ENCODE measurements at regions not wholly inside any gene's neighbourhood (a gene's known extent, or its start where the extent isn't known, plus 50 kb on each side); places are given as distances from the start of the nearest gene placed in this dataset.

DNA sequence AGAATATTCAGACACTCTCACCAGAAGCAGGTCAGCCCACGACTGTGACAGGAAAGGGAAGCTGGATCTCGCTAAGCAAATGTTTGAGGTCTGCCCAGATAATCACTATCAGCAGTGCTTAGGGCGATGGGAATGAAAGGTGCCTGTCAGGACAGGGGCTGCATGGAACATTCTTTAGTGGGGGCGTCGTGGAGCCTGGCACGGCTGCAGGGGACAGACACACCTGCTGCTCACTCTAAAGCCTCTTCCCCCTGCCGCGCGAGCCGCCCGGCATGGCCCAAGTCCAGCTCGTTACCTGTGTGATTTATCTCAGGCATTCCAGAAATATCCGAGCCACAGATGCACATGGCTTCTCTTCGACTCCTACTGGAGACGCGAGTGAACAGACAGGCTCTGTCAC lies 235.5 kb downstream of the GLRX3 start:
- TF ChIP-seq, protein P1, sequence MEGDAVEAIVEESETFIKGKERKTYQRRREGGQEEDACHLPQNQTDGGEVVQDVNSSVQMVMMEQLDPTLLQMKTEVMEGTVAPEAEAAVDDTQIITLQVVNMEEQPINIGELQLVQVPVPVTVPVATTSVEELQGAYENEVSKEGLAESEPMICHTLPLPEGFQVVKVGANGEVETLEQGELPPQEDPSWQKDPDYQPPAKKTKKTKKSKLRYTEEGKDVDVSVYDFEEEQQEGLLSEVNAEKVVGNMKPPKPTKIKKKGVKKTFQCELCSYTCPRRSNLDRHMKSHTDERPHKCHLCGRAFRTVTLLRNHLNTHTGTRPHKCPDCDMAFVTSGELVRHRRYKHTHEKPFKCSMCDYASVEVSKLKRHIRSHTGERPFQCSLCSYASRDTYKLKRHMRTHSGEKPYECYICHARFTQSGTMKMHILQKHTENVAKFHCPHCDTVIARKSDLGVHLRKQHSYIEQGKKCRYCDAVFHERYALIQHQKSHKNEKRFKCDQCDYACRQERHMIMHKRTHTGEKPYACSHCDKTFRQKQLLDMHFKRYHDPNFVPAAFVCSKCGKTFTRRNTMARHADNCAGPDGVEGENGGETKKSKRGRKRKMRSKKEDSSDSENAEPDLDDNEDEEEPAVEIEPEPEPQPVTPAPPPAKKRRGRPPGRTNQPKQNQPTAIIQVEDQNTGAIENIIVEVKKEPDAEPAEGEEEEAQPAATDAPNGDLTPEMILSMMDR (IDR thresholded peaks at IDR 0.05), result no peak
- TF ChIP-seq EP300 (IDR thresholded peaks at IDR 0.05), result no peak
- TF ChIP-seq POLR2A (IDR thresholded peaks at IDR 0.05), result no peak
